HepG2 (cell line): ENCODE measurements at regions not wholly inside any gene's neighbourhood (a gene's known extent, or its start where the extent isn't known, plus 50 kb on each side); places are given as distances from the start of the nearest gene placed in this dataset.
"Not testable (repeated sequence)": the region's sequence is repeated elsewhere in the genome, so short reads cannot be mapped to it uniquely, and the experiment has no call there.

Source experiments
- ATAC-seq: fragments of 200-7000 bp; cut with Tn5 transposase; 3 replicates; pipeline ENCODE4 v1.9.1; 2020; ENCODE audit warnings: mild to moderate bottlenecking, moderate library complexity
- BruUV-seq: library from RNA; stranded (reverse); fragments of 400-500 nt; replicated peaks from 2 replicates; lab custom pipeline; 2021; lab: Mats Ljungman, UMichigan
- CTCF ChIA-PET: fragments of 300-600 bp; formaldehyde crosslinking; extraction: SDS; loops from one replicate; lab custom pipeline; 2021; ENCODE audit warnings: low total read pairs, inconsistent platforms, low intra/inter-chr PET ratio; lab: Yijun Ruan, JAX
- POLR2A ChIA-PET: fragments of 350-600 bp; sonication (Branson Sonifier 250); formaldehyde crosslinking; loops from one replicate; lab custom pipeline; 2020; ENCODE audit warnings: antibody characterized with exemption, inconsistent platforms; lab: Yijun Ruan, JAX
- DNase-seq: peaks from one replicate; pipeline ENCODE4 v3.0.0-alpha.2; 2015; ENCODE audit warnings: low spot score
- FAIRE-seq: peaks from 3 replicates; lab custom pipeline; 2011; peaks lifted over from hg19 to GRCh38; lab: Jason Lieb, UNC
- H2AFZ ChIP-seq: one replicate; pipeline ENCODE4 v1.6.1; 2011; ENCODE audit warnings: low read length, inconsistent platforms
- H3K27ac ChIP-seq: fragments of 300-600 bp; 3 replicates; pipeline ENCODE4 v1.8.0; 2011; ENCODE audit warnings: mixed run types, mild to moderate bottlenecking, mixed read lengths, low read length, inconsistent platforms; ENCODE audit not compliant: insufficient read depth; ENCODE audit errors: extremely low read length
- H3K27me3 ChIP-seq, 2 experiments: fragments of 200-600 bp in 1 of 2; 2 replicates in 1 of 2; 3 replicates in 1 of 2; pipeline versions ENCODE4 v1.6.0 to v1.8.0; 2011; ENCODE audit warnings: low read length in 2 of 2, mild to moderate bottlenecking in 2 of 2, moderate library complexity in 2 of 2, inconsistent platforms in 1 of 2; ENCODE audit not compliant: insufficient read depth in 2 of 2, control insufficient read depth in 1 of 2
- H3K36me3 ChIP-seq, 2 experiments: fragments of 200-600 bp in 1 of 2; replicated peaks in 1 of 2; 2 replicates in 1 of 2; 3 replicates in 1 of 2; pipeline versions ENCODE4 v1.5.1 to v1.8.0; 2011; ENCODE audit warnings: low read length in 2 of 2, inconsistent platforms in 1 of 2; ENCODE audit not compliant: insufficient read depth in 2 of 2, control insufficient read depth in 1 of 2
- H3K4me1 ChIP-seq: 2 replicates; pipeline ENCODE4 v1.5.1; 2012; ENCODE audit warnings: low read length, inconsistent platforms; ENCODE audit not compliant: insufficient read depth
- H3K4me2 ChIP-seq: 2 replicates; pipeline ENCODE4 v1.6.0; 2011; ENCODE audit warnings: low read depth, low read length, inconsistent platforms
- H3K4me3 ChIP-seq, 3 experiments: fragments of 200-600 bp in 1 of 3; sonication (generic), shearing (Covaris generic) in 1 of 3; replicated peaks in 1 of 3; 2 replicates each; pipeline ENCODE4 v1.5.1; 2011 to 2016; ENCODE audit warnings: low read length in 3 of 3, inconsistent platforms in 2 of 3, low read depth in 2 of 3, mild to moderate bottlenecking in 2 of 3, control low read depth in 1 of 3, mixed read lengths in 1 of 3; ENCODE audit not compliant: insufficient read depth in 1 of 3
- H3K79me2 ChIP-seq: one replicate; pipeline ENCODE4 v1.6.1; 2011; ENCODE audit warnings: low read length, inconsistent platforms; ENCODE audit not compliant: insufficient read depth
- H3K9ac ChIP-seq: 2 replicates; pipeline ENCODE4 v1.6.0; 2011; ENCODE audit warnings: mild to moderate bottlenecking, low read depth, low read length, inconsistent platforms; ENCODE audit not compliant: insufficient read depth
- H3K9me3 ChIP-seq: 2 replicates; pipeline ENCODE4 v1.5.1; 2012; ENCODE audit warnings: mild to moderate bottlenecking, low read length
- H4K20me1 ChIP-seq: 2 replicates; pipeline ENCODE4 v1.6.0; 2011; ENCODE audit warnings: inconsistent platforms, mild to moderate bottlenecking, low read length, moderate library complexity; ENCODE audit not compliant: insufficient read depth
- ATF7-NPFF ChIP-seq: sonication (generic); formaldehyde crosslinking; IDR thresholded peaks from 2 replicates; pipeline ENCODE4 v1.8.1; 2023; ENCODE audit warnings: mild to moderate bottlenecking, low read depth, missing genetic modification reagents, moderate library complexity
- FLYWCH1 ChIP-seq: sonication (generic); formaldehyde crosslinking; IDR thresholded peaks from 2 replicates; pipeline ENCODE4 v1.8.1; 2023; ENCODE audit warnings: mild to moderate bottlenecking, missing genetic modification reagents
- IRX3 ChIP-seq: sonication (generic); formaldehyde crosslinking; IDR thresholded peaks from 2 replicates; pipeline ENCODE4 v1.8.1; 2023; ENCODE audit warnings: mild to moderate bottlenecking, low read depth, missing genetic modification reagents, borderline replicate concordance
- NFIC ChIP-seq: IDR thresholded peaks from 2 replicates; pipeline ENCODE4 v1.6.1; 2012; ENCODE audit warnings: mild to moderate bottlenecking, low read length, inconsistent platforms
- THAP7 ChIP-seq: sonication (generic); formaldehyde crosslinking; IDR thresholded peaks from 2 replicates; pipeline ENCODE4 v1.8.1; 2023; ENCODE audit warnings: mild to moderate bottlenecking, missing genetic modification reagents
- TSC22D2 ChIP-seq: sonication (generic); formaldehyde crosslinking; IDR thresholded peaks from 2 replicates; pipeline ENCODE4 v1.5.1; 2020; ENCODE audit warnings: missing genetic modification reagents, mild to moderate bottlenecking, borderline replicate concordance
- ZBTB44 ChIP-seq: sonication (generic); formaldehyde crosslinking; IDR thresholded peaks from 2 replicates; pipeline ENCODE4 v1.4.0; 2020; ENCODE audit warnings: missing genetic modification reagents
- ZBTB46 ChIP-seq: sonication (generic); formaldehyde crosslinking; IDR thresholded peaks from 2 replicates; pipeline ENCODE4 v1.4.0; 2020; ENCODE audit warnings: mild to moderate bottlenecking, missing genetic modification reagents, borderline replicate concordance
- ZNF317 ChIP-seq: sonication (generic); formaldehyde crosslinking; IDR thresholded peaks from 2 replicates; pipeline ENCODE4 v1.5.0; 2020; ENCODE audit warnings: mild to moderate bottlenecking, missing genetic modification reagents
- ZNF746 ChIP-seq: sonication (generic); formaldehyde crosslinking; IDR thresholded peaks from 2 replicates; pipeline ENCODE4 v1.8.0; 2022; ENCODE audit warnings: mild to moderate bottlenecking, missing genetic modification reagents
- WGBS: methylation state at CpG from one replicate; pipeline ENCODE4 v1.1.6; 2017; ENCODE audit warnings: low lambda C conversion rate; 5-methylcytosine and 5-hydroxymethylcytosine counted together
- in situ Hi-C: cut with HindIII; loops from 2 replicates; pipeline ENCODE4 v1.10.0; 2017; ENCODE audit warnings: low pct_unique_long_range_greater_than_20kb; ENCODE audit not compliant: extremely low pct_ligation_motif_present
- intact Hi-C: fragments of 100-400 bp; cut with micrococcal nuclease; formaldehyde crosslinking; loops from one replicate; pipeline ENCODE4 v1.10.0; 2022; ENCODE audit not compliant: unreplicated experiment

- TF ChIP-seq ZBTB44 (CRISPR knock-in tag) (no peak), ATF7-NPFF (CRISPR knock-in tag) (no peak)
Observed at GRCh38 chr18:41058351-41059125, 896.5 kb upstream of the PIK3C3 start (continued).

GRCh38 chr18:41052625-41053024, 902.4 kb upstream of the PIK3C3 start:
- Histone ChIP-seq H3K4me1 (no peaks in the 10 kb centered on the region), H3K79me2 (no peaks in the 10 kb centered on the region), H3K27ac (no peak overlapping the region), H3K27me3 (no peaks in the 10 kb centered on the region), H3K9me3 (no peaks in the 10 kb centered on the region), H3K9ac (no peak overlapping the region), H3K36me3 (no peaks in the 10 kb centered on the region), H3K4me3 (no peak overlapping the region), H2AFZ (no peak overlapping the region), H3K4me2 (no peak overlapping the region), H4K20me1 (no peaks in the 10 kb centered on the region)
- TF ChIP-seq ZNF746 (CRISPR knock-in tag) (no peak), IRX3 (CRISPR knock-in tag) (no peak), ZBTB46 (CRISPR knock-in tag) (no peak), FLYWCH1 (CRISPR knock-in tag) (no peak), THAP7 (CRISPR knock-in tag) (no peak), ZNF317 (CRISPR knock-in tag) (no peak), TSC22D2 (CRISPR knock-in tag) (no peak), NFIC (no peak)
- no peak for FAIRE-seq
- ATAC-seq: no peak
- no peak for DNase-seq
- ChIA-PET POLR2A (no interaction called here), CTCF (no interaction called here)
- no TSS peak for BruUV-seq
- 3% methylated on average over 3 of the region's 3 CpGs for WGBS
- in situ Hi-C loops (no loop called here), intact Hi-C loops (no loop called here)

- 58% methylated on average over 16 of the region's 16 CpGs for WGBS
- FAIRE-seq, H3K4me2 ChIP-seq, H4K20me1 ChIP-seq, POLR2A ChIA-PET, H3K4me3 ChIP-seq, H3K4me1 ChIP-seq, intact Hi-C loops, H3K36me3 ChIP-seq, BruUV-seq, DNase-seq, H3K79me2 ChIP-seq, H2AFZ ChIP-seq, in situ Hi-C loops, H3K9me3 ChIP-seq, H3K27ac ChIP-seq, CTCF ChIA-PET, ATAC-seq, H3K27me3 ChIP-seq, H3K9ac ChIP-seq: not testable (repeated sequence)
Observed at GRCh38 chr18:41046250-41046649, 908.8 kb upstream of the PIK3C3 start.
